ENCODE measurements at regions not wholly inside any gene's neighbourhood (a gene's known extent, or its start where the extent isn't known, plus 50 kb on each side); places are given as distances from the start of the nearest gene placed in this dataset.
A peak's percentile ranks its signal among the peaks of the same experiment; 100 is the strongest.
"Not testable (repeated sequence)": the region's sequence is repeated elsewhere in the genome, so short reads cannot be mapped to it uniquely, and the experiment has no call there.

- DNase-seq (ENCODE audit: extremely low read depth in 1 of 4, low spot score in 3 of 4); H3K9ac ChIP-seq (ENCODE audit: insufficient read depth in 1 of 2, low read depth in 2 of 2, low read length in 2 of 2); H4K20me1 ChIP-seq (replicated peaks; ENCODE audit: control insufficient read depth, insufficient read depth, low read length); FAIRE-seq; H3K27ac ChIP-seq (ENCODE audit: extremely low read depth, low read depth, low read length); H3K4me1 ChIP-seq (replicated peaks in 1 of 2; ENCODE audit: control insufficient read depth in 2 of 2, insufficient read depth in 2 of 2, low read length in 2 of 2); H3K9me1 ChIP-seq (ENCODE audit: control insufficient read depth, insufficient read depth, low read length); H3K27me3 ChIP-seq (ENCODE audit: control insufficient read depth in 2 of 2, insufficient read depth in 2 of 2, low read length in 2 of 2); intact Hi-C loops (cut with micrococcal nuclease); CTCF ChIA-PET (ENCODE audit: low intra/inter-chr PET ratio); H3K79me2 ChIP-seq (ENCODE audit: control insufficient read depth, insufficient read depth, low read length); POLR2A ChIA-PET; ATAC-seq; H3K9me3 ChIP-seq (replicated peaks; ENCODE audit: control insufficient read depth, insufficient read depth, low read depth, low read length); H3K36me3 ChIP-seq (ENCODE audit: control insufficient read depth, insufficient read depth, low read length); in situ Hi-C loops (cut with MboI); H2AFZ ChIP-seq (ENCODE audit: low read depth, low read length); H3K4me3 ChIP-seq; BruUV-seq (replicated peaks); H3K4me2 ChIP-seq (ENCODE audit: insufficient read depth, low read length): not testable (repeated sequence)
- peak; percentile 62 for TF ChIP-seq ZNF146 (CRISPR knock-in tag; IDR thresholded peaks at IDR 0.05; ENCODE audit: unreplicated experiment)
- WGBS (ENCODE audit: insufficient coverage, low coverage, missing lambda C conversion rate) = 0% methylated on average over 1 of the region's 2 CpGs
Observed at GRCh38 chr11:134492411-134492810, 80.4 kb upstream of the B3GAT1 start.

GRCh38 chr11:134489728-134490127 lies 77.7 kb upstream of the B3GAT1 start:
- in situ Hi-C loops (cut with MboI) = no loop called here

More at GRCh38 chr11:134489728-134490127, 77.7 kb upstream of the B3GAT1 start:
- ATAC-seq (no peak), DNase-seq (ENCODE audit: extremely low read depth in 1 of 4, low spot score in 3 of 4) (no peak), FAIRE-seq (no peak)
- intact Hi-C loops (cut with micrococcal nuclease) = no loop called here
- WGBS (ENCODE audit: insufficient coverage, low coverage, missing lambda C conversion rate) = 0% methylated on average over 5 of the region's 5 CpGs
- H3K79me2 ChIP-seq (ENCODE audit: control insufficient read depth, insufficient read depth, low read length) = no peaks in the 10 kb centered on the region
- ChIA-PET CTCF (ENCODE audit: low intra/inter-chr PET ratio) (no interaction called here), POLR2A (no interaction called here)
- H3K9me3 ChIP-seq (replicated peaks; ENCODE audit: control insufficient read depth, insufficient read depth, low read depth, low read length) = no peaks in the 10 kb centered on the region
- H3K9me1 ChIP-seq (ENCODE audit: control insufficient read depth, insufficient read depth, low read length) = no peaks in the 10 kb centered on the region
- H3K4me1 ChIP-seq (replicated peaks in 1 of 2; ENCODE audit: control insufficient read depth in 2 of 2, insufficient read depth in 2 of 2, low read length in 2 of 2) = no peaks in the 10 kb centered on the region
- H3K4me2 ChIP-seq (ENCODE audit: insufficient read depth, low read length) = no peak overlapping the region
- no peaks in the 10 kb centered on the region for H4K20me1 ChIP-seq (replicated peaks; ENCODE audit: control insufficient read depth, insufficient read depth, low read length)
- no TSS peak for BruUV-seq (replicated peaks)
- H3K9ac ChIP-seq (ENCODE audit: insufficient read depth in 1 of 2, low read depth in 2 of 2, low read length in 2 of 2) = no peak overlapping the region; a peak in 1 of 4 replicates
- TF ChIP-seq TBL1XR1 (IDR thresholded peaks at IDR 0.05; ENCODE audit: low read length in 2 of 2) (no peak), GATA2 (CRISPR knock-in tag; IDR thresholded peaks at IDR 0.05) (no peak), RFX1 (IDR thresholded peaks at IDR 0.05) (peak; percentile 23; the same call in 1 of the 2 replicates), L3MBTL2 (IDR thresholded peaks at IDR 0.05) (no peak)
- H3K27me3 ChIP-seq (ENCODE audit: control insufficient read depth in 2 of 2, insufficient read depth in 2 of 2, low read length in 2 of 2) = peaks cover 0 to 9% of the 10 kb centered on the region in 2 experiments; a peak in 1 of 5 replicates
- no peak overlapping the region for H3K27ac ChIP-seq (ENCODE audit: extremely low read depth, low read depth, low read length)
- no peaks in the 10 kb centered on the region for H3K36me3 ChIP-seq (ENCODE audit: control insufficient read depth, insufficient read depth, low read length)
- H2AFZ ChIP-seq (ENCODE audit: low read depth, low read length) = no peak overlapping the region
- no peak overlapping the region for H3K4me3 ChIP-seq
